Body of pancreas (tissue), 4 donors: ENCODE measurements at regions not wholly inside any gene's neighbourhood (a gene's known extent, or its start where the extent isn't known, plus 50 kb on each side); places are given as distances from the start of the nearest gene placed in this dataset.

Experiments
- ATAC-seq: fragments of 150-250 bp; one replicate; pipeline ENCODE4 v1.9.1; 2016
- DNase-seq, 4 donors: peaks; one replicate each; pipeline ENCODE4 v3.0.0-alpha.2; 2019
- H3K27ac ChIP-seq, 4 donors: fragments of 200-600 bp; sonication (generic); 1 replicate in 3 of 4; 2 replicates in 1 of 4; pipeline versions ENCODE4 v1.5.1 to v1.6.1; 2016 to 2019; ENCODE audit warnings: mild to moderate bottlenecking in 1 of 4, mixed read lengths in 1 of 4, moderate library complexity in 1 of 4
- H3K27me3 ChIP-seq, 2 donors: fragments of 200-600 bp; sonication (generic); one replicate each; pipeline ENCODE4 v1.6.0; 2016; ENCODE audit warnings: mild to moderate bottlenecking in 1 of 2
- H3K36me3 ChIP-seq, 2 donors: fragments of 200-600 bp; sonication (generic); replicated peaks in 1 of 2; 2 replicates each; pipeline ENCODE4 v1.5.1; 2016; ENCODE audit warnings: low read depth in 2 of 2; ENCODE audit not compliant: insufficient read depth in 1 of 2
- H3K4me1 ChIP-seq: fragments of 200-600 bp; sonication (generic); one replicate; pipeline ENCODE4 v1.6.0; 2016
- H3K4me3 ChIP-seq, 2 donors: fragments of 200-600 bp; sonication (generic); 1 replicate in 1 of 2; 2 replicates in 1 of 2; pipeline ENCODE4 v1.5.1; 2016 to 2019
- H3K9me3 ChIP-seq, 3 donors: fragments of 200-600 bp; sonication (generic); 1 replicate in 2 of 3; 2 replicates in 1 of 3; pipeline ENCODE4 v1.5.1; 2016
- CTCF ChIP-seq, 7 experiments: fragments of 450-650 bp in 4 of 7; fragments of 200-600 bp in 3 of 7; sonication (generic) in 3 of 7; IDR thresholded peaks; one replicate each; pipeline ENCODE4 v1.5.1; 2016 to 2019; ENCODE audit warnings: antibody characterized with exemption in 7 of 7
- POLR2A ChIP-seq, 3 donors: fragments of 450-650 bp; IDR thresholded peaks; one replicate each; pipeline ENCODE4 v1.6.1; 2016; ENCODE audit warnings: antibody characterized with exemption in 3 of 3, mild to moderate bottlenecking in 2 of 3
- WGBS, 2 donors: methylation state at CpG; one replicate each; pipeline ENCODE4 v1.1.5; 2017; 5-methylcytosine and 5-hydroxymethylcytosine counted together
- intact Hi-C: fragments of 100-400 bp; cut with DNase I; formaldehyde crosslinking; loops from one replicate; pipeline ENCODE4 v1.15.1; 2023

DNA sequence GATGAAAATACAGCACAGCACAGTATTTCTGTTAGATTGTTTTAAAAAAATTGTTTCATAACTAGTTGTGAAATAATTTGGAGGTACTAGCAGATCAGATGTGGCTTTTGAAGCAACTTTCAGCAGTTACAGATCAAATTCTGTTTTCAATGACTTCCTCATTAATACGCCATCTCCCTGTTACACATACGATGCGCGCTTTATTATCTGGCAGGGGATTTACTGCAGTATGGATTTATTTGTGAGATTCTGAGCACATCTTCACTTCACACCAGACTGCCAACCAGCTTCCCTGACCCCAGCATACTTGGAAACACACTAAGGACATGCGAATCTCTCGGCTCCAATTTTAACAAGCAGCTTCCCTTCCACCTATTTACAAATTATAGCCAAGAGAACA, 235.5 kb upstream of the DIAPH2 start:
- intact Hi-C loops = no loop called here
- H3K27ac ChIP-seq = no peak overlapping the region
- WGBS, 2 donors = 86 to 94% methylated on average over 6 of the region's 6 CpGs
- ATAC-seq (no peak), DNase-seq (no peak)
- peaks cover 4% of the 10 kb centered on the region for H3K4me1 ChIP-seq
- H3K27me3 ChIP-seq = no peaks in the 10 kb centered on the region
- no peaks in the 10 kb centered on the region for H3K36me3 ChIP-seq
- TF ChIP-seq CTCF (IDR thresholded peaks at IDR 0.05) (no peak), POLR2A (IDR thresholded peaks at IDR 0.05) (no peak)
- H3K4me3 ChIP-seq = no peak overlapping the region
- no peaks in the 10 kb centered on the region for H3K9me3 ChIP-seq

GRCh38 chrX:96449896-96450295, 234.7 kb upstream of the DIAPH2 start:
- H3K27me3 ChIP-seq = no peaks in the 10 kb centered on the region
- no peak for TF ChIP-seq CTCF (IDR thresholded peaks at IDR 0.05)
- TF ChIP-seq POLR2A (IDR thresholded peaks at IDR 0.05) = no peak
- intact Hi-C loops = no loop called here
- no peak for ATAC-seq
- no peak overlapping the region for H3K4me3 ChIP-seq
- DNase-seq = no peak
- no peaks in the 10 kb centered on the region for H3K9me3 ChIP-seq
- no peaks in the 10 kb centered on the region for H3K36me3 ChIP-seq
- no peak overlapping the region for H3K27ac ChIP-seq
- peaks cover 4% of the 10 kb centered on the region for H3K4me1 ChIP-seq

GRCh38 chrX:96453139-96453538, 231.5 kb upstream of the DIAPH2 start:
- 14 to 27% methylated on average over 3 of the region's 3 CpGs for WGBS, 2 donors

DNA sequence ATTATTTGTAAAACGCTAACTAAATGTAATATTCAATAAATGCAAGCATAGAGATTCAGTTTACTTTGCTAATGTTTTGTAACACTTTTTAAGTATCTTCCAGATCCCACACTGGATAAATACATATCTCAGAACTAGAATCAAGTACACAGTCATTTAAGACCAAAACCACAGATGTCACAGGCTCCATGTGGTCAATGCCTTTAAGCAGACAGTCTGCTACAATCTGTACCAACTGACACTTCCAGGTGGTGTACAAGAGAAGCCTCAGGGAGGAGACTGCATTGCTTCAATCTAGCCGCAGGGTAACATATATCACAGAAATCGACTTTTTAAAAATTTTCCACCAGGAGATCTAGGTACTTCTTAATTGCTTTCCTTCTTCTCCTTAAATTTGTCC, 229.6 kb upstream of the DIAPH2 start:
- TF ChIP-seq CTCF (IDR thresholded peaks at IDR 0.05) = no peak
- no peak for TF ChIP-seq POLR2A (IDR thresholded peaks at IDR 0.05)
- DNase-seq = no peak
- Histone ChIP-seq H3K27ac (no peak overlapping the region), H3K4me3 (no peak overlapping the region), H3K9me3 (no peaks in the 10 kb centered on the region), H3K27me3 (no peaks in the 10 kb centered on the region), H3K36me3 (no peaks in the 10 kb centered on the region), H3K4me1 (peaks cover 4% of the 10 kb centered on the region)
- intact Hi-C loops = no loop called here
- ATAC-seq = no peak
- 95 to 97% methylated on average over 3 of the region's 3 CpGs for WGBS, 2 donors

More at GRCh38 chrX:96453139-96453538, 231.5 kb upstream of the DIAPH2 start:
- no peak for ATAC-seq
- no peaks in the 10 kb centered on the region for H3K9me3 ChIP-seq
- no peaks in the 10 kb centered on the region for H3K36me3 ChIP-seq
- DNase-seq = peak in 2 of 4 donors; percentile 5 to 10
- intact Hi-C loops = no loop called here
- no peak overlapping the region for H3K27ac ChIP-seq
- H3K4me1 ChIP-seq = peaks cover 4% of the 10 kb centered on the region
- no peaks in the 10 kb centered on the region for H3K27me3 ChIP-seq
- no peak overlapping the region for H3K4me3 ChIP-seq
- TF ChIP-seq CTCF (IDR thresholded peaks at IDR 0.05) (no peak), POLR2A (IDR thresholded peaks at IDR 0.05) (no peak)

GRCh38 chrX:96464880-96465558, 219.6 kb upstream of the DIAPH2 start:
- Histone ChIP-seq H3K4me1 (no peaks in the 10 kb centered on the region), H3K4me3 (no peak overlapping the region), H3K27me3 (no peaks in the 10 kb centered on the region), H3K27ac (no peak overlapping the region), H3K36me3 (no peaks in the 10 kb centered on the region), H3K9me3 (no peaks in the 10 kb centered on the region)
- no peak for DNase-seq
- WGBS, 2 donors = 87 to 88% methylated on average over 6 to 16 of the region's 16 CpGs
- intact Hi-C loops = no loop called here
- TF ChIP-seq POLR2A (IDR thresholded peaks at IDR 0.05) (no peak), CTCF (IDR thresholded peaks at IDR 0.05) (no peak)
- ATAC-seq = no peak
